Hepatocyte (in vitro differentiated cells): ENCODE measurements at regions not wholly inside any gene's neighbourhood (a gene's known extent, or its start where the extent isn't known, plus 50 kb on each side); places are given as distances from the start of the nearest gene placed in this dataset.
"Not testable (repeated sequence)": the region's sequence is repeated elsewhere in the genome, so short reads cannot be mapped to it uniquely, and the experiment has no call there.

ENCODE experiments used
- DNase-seq: peaks from one replicate; pipeline ENCODE4 v3.0.0-alpha.2; 2016; ENCODE audit warnings: low spot score
- H2AFZ ChIP-seq: fragments of 200-600 bp; sonication (generic); 2 replicates; pipeline ENCODE4 v1.6.0; 2016; ENCODE audit warnings: antibody characterized with exemption, mild to moderate bottlenecking
- H3K27ac ChIP-seq: fragments of 200-600 bp; sonication (generic); 2 replicates; pipeline ENCODE4 v1.5.1; 2016; ENCODE audit warnings: mild to moderate bottlenecking
- H3K27me3 ChIP-seq: fragments of 200-600 bp; sonication (generic); 2 replicates; pipeline ENCODE4 v1.6.1; 2016
- H3K36me3 ChIP-seq: fragments of 200-600 bp; sonication (generic); replicated peaks from 2 replicates; pipeline ENCODE4 v1.5.1; 2016; ENCODE audit warnings: low read depth; ENCODE audit not compliant: insufficient read depth
- H3K4me1 ChIP-seq: fragments of 200-600 bp; sonication (generic); 2 replicates; pipeline ENCODE4 v1.5.1; 2016; ENCODE audit warnings: mild to moderate bottlenecking, moderate library complexity; ENCODE audit not compliant: insufficient read depth
- H3K4me2 ChIP-seq: fragments of 200-600 bp; sonication (generic); 2 replicates; pipeline ENCODE4 v1.6.0; 2016
- H3K4me3 ChIP-seq: fragments of 200-600 bp; sonication (generic); 2 replicates; pipeline ENCODE4 v1.5.1; 2016; ENCODE audit warnings: mild to moderate bottlenecking
- H3K79me2 ChIP-seq: fragments of 200-600 bp; sonication (generic); 2 replicates; pipeline ENCODE4 v1.6.0; 2017; ENCODE audit warnings: mild to moderate bottlenecking
- H3K9me2 ChIP-seq: fragments of 200-600 bp; sonication (generic); replicated peaks from 2 replicates; pipeline ENCODE4 v1.6.0; 2017; ENCODE audit warnings: mild to moderate bottlenecking; ENCODE audit not compliant: insufficient read depth
- H3K9me3 ChIP-seq: fragments of 200-600 bp; sonication (generic); 2 replicates; pipeline ENCODE4 v1.5.1; 2016; ENCODE audit warnings: low read depth, mild to moderate bottlenecking
- H4K20me1 ChIP-seq: fragments of 200-600 bp; sonication (generic); 2 replicates; pipeline ENCODE4 v1.6.0; 2016; ENCODE audit warnings: mild to moderate bottlenecking; ENCODE audit not compliant: insufficient read depth, poor library complexity, severe bottlenecking
- EZH2 ChIP-seq: fragments of 200-600 bp; sonication (generic); IDR thresholded peaks from 2 replicates; pipeline ENCODE4 v1.6.1; 2016; ENCODE audit warnings: antibody characterized with exemption, mild to moderate bottlenecking, borderline replicate concordance
- EZH2phosphoT487 ChIP-seq: fragments of 200-600 bp; sonication (generic); IDR thresholded peaks from one replicate; pipeline ENCODE4 v1.6.1; 2018; ENCODE audit warnings: antibody characterized with exemption, mild to moderate bottlenecking, low read depth, moderate library complexity; ENCODE audit not compliant: unreplicated experiment, severe bottlenecking
- WGBS: methylation state at CpG from one replicate; pipeline ENCODE4 v1.1.6; 2016; ENCODE audit warnings: low lambda C conversion rate; ENCODE audit errors: missing lambda C conversion rate; 5-methylcytosine and 5-hydroxymethylcytosine counted together
- TF ChIP-seq, protein P1 (sequence below): fragments of 200-600 bp; sonication (generic); IDR thresholded peaks from 2 replicates; pipeline ENCODE4 v1.5.1; 2016; ENCODE audit warnings: antibody characterized with exemption, mild to moderate bottlenecking; ENCODE audit not compliant: poor library complexity

DNA sequence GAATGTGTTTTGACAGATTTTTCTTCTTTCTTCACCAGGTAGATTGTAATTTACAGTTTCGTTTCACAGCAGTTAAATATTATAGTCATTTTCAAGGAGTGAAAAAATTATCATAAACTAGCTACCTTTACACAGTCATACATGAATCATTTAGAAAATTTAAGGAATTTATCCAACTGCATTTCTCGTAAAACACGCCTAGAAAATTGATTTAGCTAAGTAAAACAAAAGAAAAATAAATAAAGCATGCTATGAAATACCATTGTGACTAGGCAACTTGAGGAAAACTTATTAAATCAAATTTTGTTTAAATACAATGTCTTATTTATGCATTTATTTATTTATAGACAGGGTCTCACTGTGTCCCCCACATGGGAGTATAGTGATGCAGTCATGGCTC is 109.9 kb upstream of the EMB start:
- Histone ChIP-seq H3K4me3 (no peak overlapping the region), H3K9me2 (no peaks in the 10 kb centered on the region), H3K79me2 (no peaks in the 10 kb centered on the region), H4K20me1 (no peaks in the 10 kb centered on the region), H3K27me3 (no peaks in the 10 kb centered on the region), H3K27ac (no peak overlapping the region), H3K4me1 (no peaks in the 10 kb centered on the region), H3K4me2 (no peak overlapping the region), H2AFZ (no peak overlapping the region), H3K36me3 (no peaks in the 10 kb centered on the region), H3K9me3 (no peaks in the 10 kb centered on the region)
- 87% methylated on average over 3 of the region's 3 CpGs for WGBS
- TF ChIP-seq EZH2 (no peak), EZH2phosphoT487 (no peak)
- TF ChIP-seq, protein P1, sequence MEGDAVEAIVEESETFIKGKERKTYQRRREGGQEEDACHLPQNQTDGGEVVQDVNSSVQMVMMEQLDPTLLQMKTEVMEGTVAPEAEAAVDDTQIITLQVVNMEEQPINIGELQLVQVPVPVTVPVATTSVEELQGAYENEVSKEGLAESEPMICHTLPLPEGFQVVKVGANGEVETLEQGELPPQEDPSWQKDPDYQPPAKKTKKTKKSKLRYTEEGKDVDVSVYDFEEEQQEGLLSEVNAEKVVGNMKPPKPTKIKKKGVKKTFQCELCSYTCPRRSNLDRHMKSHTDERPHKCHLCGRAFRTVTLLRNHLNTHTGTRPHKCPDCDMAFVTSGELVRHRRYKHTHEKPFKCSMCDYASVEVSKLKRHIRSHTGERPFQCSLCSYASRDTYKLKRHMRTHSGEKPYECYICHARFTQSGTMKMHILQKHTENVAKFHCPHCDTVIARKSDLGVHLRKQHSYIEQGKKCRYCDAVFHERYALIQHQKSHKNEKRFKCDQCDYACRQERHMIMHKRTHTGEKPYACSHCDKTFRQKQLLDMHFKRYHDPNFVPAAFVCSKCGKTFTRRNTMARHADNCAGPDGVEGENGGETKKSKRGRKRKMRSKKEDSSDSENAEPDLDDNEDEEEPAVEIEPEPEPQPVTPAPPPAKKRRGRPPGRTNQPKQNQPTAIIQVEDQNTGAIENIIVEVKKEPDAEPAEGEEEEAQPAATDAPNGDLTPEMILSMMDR: no peak
- no peak for DNase-seq

DNA sequence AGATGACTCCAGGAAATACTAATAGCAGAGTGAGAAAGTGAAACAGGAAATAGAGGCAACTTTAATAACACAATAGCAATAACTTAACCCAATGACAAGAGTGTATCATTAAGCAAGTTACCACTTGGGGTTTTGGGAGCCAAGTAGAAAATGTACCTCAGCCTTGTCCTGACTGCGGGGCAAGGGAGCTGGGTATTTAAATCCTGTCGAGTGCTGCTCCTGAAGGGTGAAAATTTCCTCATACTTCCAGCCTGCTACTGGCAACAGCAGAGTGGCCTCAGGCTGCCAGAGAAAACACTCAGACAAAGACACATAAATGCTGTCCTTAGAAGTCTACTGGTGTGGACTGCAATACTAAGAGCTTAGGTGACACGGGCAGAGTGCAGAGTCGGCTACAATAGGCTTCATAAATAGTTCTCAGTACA is 112.5 kb upstream of the EMB start:
- H3K79me2 ChIP-seq: no peaks in the 10 kb centered on the region
- no peaks in the 10 kb centered on the region for H3K4me1 ChIP-seq
- no peak overlapping the region for H3K4me3 ChIP-seq
- H3K4me2 ChIP-seq: peak overlapping the region; percentile 39
- H3K9me3 ChIP-seq: no peaks in the 10 kb centered on the region
- H3K27me3 ChIP-seq: no peaks in the 10 kb centered on the region
- peak overlapping the region; percentile 12 for H2AFZ ChIP-seq
- H3K36me3 ChIP-seq: no peaks in the 10 kb centered on the region
- H3K27ac ChIP-seq: no peak overlapping the region
- 51% methylated on average over 4 of the region's 4 CpGs for WGBS
- TF ChIP-seq, protein P1: no peak
- no peak for TF ChIP-seq EZH2phosphoT487
- TF ChIP-seq EZH2: no peak
- H4K20me1 ChIP-seq: no peaks in the 10 kb centered on the region
- H3K9me2 ChIP-seq: no peaks in the 10 kb centered on the region
- DNase-seq: no peak

DNA sequence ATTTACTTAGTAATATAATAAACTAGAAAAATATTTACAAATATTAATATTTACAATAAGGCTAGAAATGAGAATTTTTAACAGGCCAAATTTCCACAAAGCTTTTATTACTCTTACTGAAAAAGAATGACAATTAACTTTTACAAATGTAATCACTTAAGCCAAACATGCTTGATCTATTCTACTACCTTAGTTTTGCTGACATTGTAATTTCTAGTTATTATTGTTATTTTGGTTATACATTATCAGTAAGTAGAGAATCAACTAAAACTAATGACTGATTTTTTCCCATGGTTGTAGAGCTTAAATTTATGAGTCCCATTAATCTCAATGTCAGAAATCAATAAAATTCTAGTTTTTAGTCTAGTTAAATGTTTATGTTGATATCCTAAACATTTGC is 107.8 kb upstream of the PARP8 start:
- H3K79me2 ChIP-seq, H3K4me1 ChIP-seq, H2AFZ ChIP-seq, H4K20me1 ChIP-seq, H3K27ac ChIP-seq, H3K27me3 ChIP-seq, DNase-seq, H3K4me2 ChIP-seq, H3K9me3 ChIP-seq, H3K4me3 ChIP-seq, H3K9me2 ChIP-seq, H3K36me3 ChIP-seq: not testable (repeated sequence)

DNA sequence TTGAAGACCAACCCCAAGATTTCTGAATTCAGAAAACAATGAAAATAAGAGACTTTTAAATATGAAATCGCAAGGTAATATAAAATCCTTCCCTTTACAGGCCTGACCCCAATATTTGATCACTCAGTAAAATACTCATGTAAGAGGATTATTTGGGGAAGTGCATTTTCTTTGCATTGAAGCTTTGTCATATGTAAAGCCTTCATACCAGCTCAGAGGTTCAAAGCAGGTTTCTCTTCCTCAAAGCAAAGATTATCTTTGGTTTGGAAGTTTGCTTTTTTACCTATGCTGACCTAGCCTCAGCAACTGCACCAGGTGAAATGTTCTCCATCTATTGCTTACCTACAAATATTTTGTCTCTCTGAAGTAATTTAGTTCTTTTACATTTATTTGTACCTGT is 106.5 kb upstream of the PARP8 start:
- no peaks in the 10 kb centered on the region for H4K20me1 ChIP-seq
- H3K4me2 ChIP-seq: no peak overlapping the region
- TF ChIP-seq, protein P1: no peak
- TF ChIP-seq EZH2 (no peak), EZH2phosphoT487 (no peak)
- H3K4me1 ChIP-seq: no peaks in the 10 kb centered on the region
- no peaks in the 10 kb centered on the region for H3K36me3 ChIP-seq
- no peak for DNase-seq
- no peaks in the 10 kb centered on the region for H3K9me3 ChIP-seq
- H2AFZ ChIP-seq: no peak overlapping the region
- no peaks in the 10 kb centered on the region for H3K27me3 ChIP-seq
- H3K9me2 ChIP-seq: no peaks in the 10 kb centered on the region
- H3K79me2 ChIP-seq: no peaks in the 10 kb centered on the region
- WGBS: 100% methylated on average over 1 of the region's 1 CpG
- H3K4me3 ChIP-seq: no peak overlapping the region
- no peak overlapping the region for H3K27ac ChIP-seq
